ENCODE measurements at regions not wholly inside any gene's neighbourhood (a gene's known extent, or its start where the extent isn't known, plus 50 kb on each side); places are given as distances from the start of the nearest gene placed in this dataset.

GRCh38 chr1:81158592-81158991, 642.1 kb upstream of the ADGRL2 start:
- TF ChIP-seq CTCF (IDR thresholded peaks at IDR 0.05) = no peak
- no peak for TF ChIP-seq POLR2A (IDR thresholded peaks at IDR 0.05)
